K562 (cell line): ENCODE measurements at regions not wholly inside any gene's neighbourhood (a gene's known extent, or its start where the extent isn't known, plus 50 kb on each side); places are given as distances from the start of the nearest gene placed in this dataset.

Source experiments
- ATAC-seq: fragments of 200-7000 bp; cut with Tn5 transposase; 3 replicates; pipeline ENCODE4 v1.9.1; 2020; ENCODE audit warnings: moderate library complexity
- BruUV-seq: library from RNA; stranded (reverse); fragments of 400-500 nt; replicated peaks from 2 replicates; lab custom pipeline; 2021; lab: Mats Ljungman, UMichigan
- CTCF ChIA-PET: fragments of 300-600 bp; formaldehyde crosslinking; extraction: SDS; loops from one replicate; lab custom pipeline; 2021; ENCODE audit warnings: low intra/inter-chr PET ratio; lab: Yijun Ruan, JAX
- POLR2A ChIA-PET: fragments of 300-600, 350-650 bp; sonication (Branson Sonifier 250); formaldehyde crosslinking; extraction: SDS; loops from one replicate; lab custom pipeline; 2021; ENCODE audit warnings: antibody characterized with exemption, inconsistent platforms; lab: Yijun Ruan, JAX
- DNase-seq, 4 experiments: peaks; one replicate each; pipeline versions ENCODE4 v3.0.0 to v3.0.0-alpha.2; 2011 to 2018; ENCODE audit warnings: low spot score in 3 of 4, mixed read lengths in 3 of 4; ENCODE audit errors: extremely low read depth in 1 of 4
- FAIRE-seq: peaks from 2 replicates; lab custom pipeline; 2011; peaks lifted over from hg19 to GRCh38; lab: Jason Lieb, UNC
- H2AFZ ChIP-seq: 2 replicates; pipeline ENCODE4 v1.6.0; 2011; ENCODE audit warnings: low read depth, low read length, control low read depth, inconsistent platforms
- H3K27ac ChIP-seq: fragments of 200-600 bp; 3 replicates; pipeline ENCODE4 v1.8.0; 2011; ENCODE audit warnings: low read depth, mild to moderate bottlenecking, control low read depth, inconsistent platforms, low read length, moderate library complexity, mixed read lengths; ENCODE audit errors: extremely low read depth
- H3K27me3 ChIP-seq, 2 experiments: fragments of 300-600 bp in 1 of 2; 2 replicates in 1 of 2; 3 replicates in 1 of 2; pipeline versions ENCODE4 v1.6.0 to v1.8.0; 2011; ENCODE audit warnings: inconsistent platforms in 2 of 2, low read length in 2 of 2, mild to moderate bottlenecking in 1 of 2, mixed read lengths in 1 of 2, moderate library complexity in 1 of 2; ENCODE audit not compliant: control insufficient read depth in 2 of 2, insufficient read depth in 2 of 2
- H3K36me3 ChIP-seq: fragments of 300-600 bp; 3 replicates; pipeline ENCODE4 v1.8.0; 2011; ENCODE audit warnings: mild to moderate bottlenecking, low read length, inconsistent platforms; ENCODE audit not compliant: control insufficient read depth, insufficient read depth
- H3K4me1 ChIP-seq, 2 experiments: fragments of 200-600 bp in 1 of 2; replicated peaks in 1 of 2; 2 replicates in 1 of 2; 3 replicates in 1 of 2; pipeline versions ENCODE4 v1.5.1 to v1.8.0; 2011; ENCODE audit warnings: inconsistent platforms in 2 of 2, low read length in 2 of 2, mild to moderate bottlenecking in 1 of 2, mixed read lengths in 1 of 2, moderate library complexity in 1 of 2; ENCODE audit not compliant: control insufficient read depth in 2 of 2, insufficient read depth in 2 of 2
- H3K4me2 ChIP-seq: 2 replicates; pipeline ENCODE4 v1.6.1; 2011; ENCODE audit warnings: low read length, control low read depth, inconsistent platforms, mixed read lengths; ENCODE audit not compliant: insufficient read depth
- H3K4me3 ChIP-seq: fragments of 200-600 bp; sonication (generic), shearing (Covaris generic); 2 replicates; pipeline ENCODE4 v1.5.1; 2016; ENCODE audit warnings: control low read depth, inconsistent platforms
- H3K79me2 ChIP-seq: fragments of 200-600 bp; 3 replicates; pipeline ENCODE4 v1.8.0; 2011; ENCODE audit warnings: low read length, inconsistent platforms; ENCODE audit not compliant: control insufficient read depth, insufficient read depth
- H3K9ac ChIP-seq, 2 experiments: 2 replicates each; pipeline versions ENCODE4 v1.6.0 to v1.6.1; 2011; ENCODE audit warnings: low read depth in 2 of 2, low read length in 2 of 2, control low read depth in 1 of 2, inconsistent platforms in 1 of 2, mild to moderate bottlenecking in 1 of 2, mixed read lengths in 1 of 2; ENCODE audit not compliant: insufficient read depth in 1 of 2
- H3K9me1 ChIP-seq: one replicate; pipeline ENCODE4 v1.6.0; 2011; ENCODE audit warnings: inconsistent platforms, mild to moderate bottlenecking, low read length, moderate library complexity; ENCODE audit not compliant: control insufficient read depth, insufficient read depth
- H3K9me3 ChIP-seq: replicated peaks from 2 replicates; pipeline ENCODE4 v1.5.1; 2011; ENCODE audit warnings: low read depth, low read length, inconsistent platforms; ENCODE audit not compliant: control insufficient read depth, insufficient read depth
- H4K20me1 ChIP-seq: replicated peaks from 2 replicates; pipeline ENCODE4 v1.6.1; 2011; ENCODE audit warnings: low read length, inconsistent platforms, mixed read lengths; ENCODE audit not compliant: control insufficient read depth, insufficient read depth
- CREB1 ChIP-seq, 2 experiments: sonication (generic) in 1 of 2; formaldehyde crosslinking in 1 of 2; IDR thresholded peaks; 2 replicates each; pipeline versions ENCODE4 v1.6.1 to v1.8.0; 2012 to 2022; ENCODE audit warnings: inconsistent platforms in 1 of 2, mild to moderate bottlenecking in 1 of 2, missing genetic modification reagents in 1 of 2, moderate library complexity in 1 of 2
- PHF8 ChIP-seq: fragments of 200-600 bp; sonication (generic); IDR thresholded peaks from 2 replicates; pipeline ENCODE4 v1.6.1; 2012; ENCODE audit warnings: mixed run types, mild to moderate bottlenecking, inconsistent platforms, low read length, moderate library complexity, borderline replicate concordance
- SLC30A9 ChIP-seq: fragments of 250-450 bp; sonication (Bioruptor Pico); IDR thresholded peaks from 2 replicates; pipeline ENCODE4 v1.8.0; 2022; ENCODE audit warnings: mild to moderate bottlenecking, moderate library complexity
- SMARCA4 ChIP-seq: fragments of 450-650 bp; IDR thresholded peaks from 2 replicates; pipeline ENCODE4 v1.6.1; 2016
- TCF7L2 ChIP-seq: fragments of 150-350 bp; IDR thresholded peaks from 2 replicates; pipeline ENCODE4 v1.6.1; 2016; ENCODE audit warnings: low read depth, mild to moderate bottlenecking, low read length, moderate library complexity
- TEAD2 ChIP-seq: fragments of 450-650 bp; IDR thresholded peaks from 2 replicates; pipeline ENCODE4 v1.6.1; 2016; ENCODE audit warnings: missing genetic modification characterization, control low read depth, missing compliant biosample characterization
- ZBTB26 ChIP-seq: fragments of 450-650 bp; formaldehyde crosslinking; IDR thresholded peaks from 2 replicates; pipeline ENCODE4 v1.4.0; 2022; ENCODE audit warnings: missing genetic modification characterization
- ZNF184 ChIP-seq: sonication (generic); formaldehyde crosslinking; IDR thresholded peaks from 2 replicates; pipeline ENCODE4 v1.5.0; 2020; ENCODE audit warnings: missing genetic modification reagents
- ZNF408 ChIP-seq: fragments of 250-450 bp; sonication (Bioruptor Pico); IDR thresholded peaks from 2 replicates; pipeline ENCODE4 v1.4.0; 2020; ENCODE audit warnings: low read depth, mild to moderate bottlenecking, moderate library complexity
- WGBS: fragments of 100-300 bp; shearing (Covaris generic); methylation state at CpG from one replicate; pipeline ENCODE4 v1.1.6; 2016; ENCODE audit warnings: low coverage, mixed read lengths; ENCODE audit not compliant: insufficient coverage; ENCODE audit errors: missing lambda C conversion rate; 5-methylcytosine and 5-hydroxymethylcytosine counted together
- in situ Hi-C: fragments of 300-500 bp; cut with MboI; formaldehyde crosslinking; loops from 4 replicates; pipeline ENCODE4 v1.15.0; 2018; ENCODE audit warnings: inconsistent platforms, mixed read lengths
- intact Hi-C: fragments of 100-400 bp; cut with micrococcal nuclease; formaldehyde crosslinking; loops from 2 replicates; pipeline ENCODE4 v1.14.2; 2022
- TF ChIP-seq, protein P1 (sequence below), 2 experiments: fragments of 450-650 bp in 1 of 2; sonication (generic) in 1 of 2; formaldehyde crosslinking in 1 of 2; IDR thresholded peaks in 1 of 2; conservative IDR thresholded peaks in 1 of 2; 2 replicates each; pipeline versions ENCODE4 v1.6.1 to v1.8.1; 2016 to 2023; ENCODE audit warnings: mild to moderate bottlenecking in 2 of 2, moderate library complexity in 2 of 2, inconsistent platforms in 1 of 2, missing genetic modification reagents in 1 of 2
- TF ChIP-seq, protein P2 (sequence below): fragments of 250-450 bp; sonication (Bioruptor Pico); IDR thresholded peaks from 2 replicates; pipeline ENCODE4 v1.5.0; 2021; ENCODE audit warnings: mild to moderate bottlenecking, borderline replicate concordance

- H3K9me3 ChIP-seq: no peaks in the 10 kb centered on the region
- no peak for FAIRE-seq
- H3K9me1 ChIP-seq: no peaks in the 10 kb centered on the region
- no peaks in the 10 kb centered on the region for H4K20me1 ChIP-seq
- H3K9ac ChIP-seq: no peak overlapping the region
- ChIA-PET CTCF (no interaction called here), POLR2A (interaction anchor here (0.6 to 0.8 kb wide), 2 partner anchors 34 to 41 kb away, joined by 3 to 4 read pairs; no protein-coding TSS in a partner anchor)
- H3K27ac ChIP-seq: no peak overlapping the region
- no peak overlapping the region for H3K4me2 ChIP-seq
- no peak for TF ChIP-seq ZNF408 (CRISPR knock-in tag)
- TF ChIP-seq TEAD2: no peak
- TF ChIP-seq TCF7L2: no peak
- no peak for TF ChIP-seq SMARCA4
- TF ChIP-seq, protein P1, sequence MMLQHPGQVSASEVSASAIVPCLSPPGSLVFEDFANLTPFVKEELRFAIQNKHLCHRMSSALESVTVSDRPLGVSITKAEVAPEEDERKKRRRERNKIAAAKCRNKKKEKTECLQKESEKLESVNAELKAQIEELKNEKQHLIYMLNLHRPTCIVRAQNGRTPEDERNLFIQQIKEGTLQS (IDR thresholded peaks at IDR 0.05): no peak
- TF ChIP-seq, protein P1 (CRISPR knock-in tag; conservative IDR thresholded peaks at IDR 0.05): no peak
- no peak for TF ChIP-seq PHF8
- TF ChIP-seq ZBTB26: no peak
- no peak for TF ChIP-seq CREB1 (IDR thresholded peaks at IDR 0.05)
- no peak for TF ChIP-seq CREB1 (CRISPR knock-in tag; IDR thresholded peaks at IDR 0.05)
- no peak for TF ChIP-seq SLC30A9 (CRISPR knock-in tag)
- TF ChIP-seq, protein P2, sequence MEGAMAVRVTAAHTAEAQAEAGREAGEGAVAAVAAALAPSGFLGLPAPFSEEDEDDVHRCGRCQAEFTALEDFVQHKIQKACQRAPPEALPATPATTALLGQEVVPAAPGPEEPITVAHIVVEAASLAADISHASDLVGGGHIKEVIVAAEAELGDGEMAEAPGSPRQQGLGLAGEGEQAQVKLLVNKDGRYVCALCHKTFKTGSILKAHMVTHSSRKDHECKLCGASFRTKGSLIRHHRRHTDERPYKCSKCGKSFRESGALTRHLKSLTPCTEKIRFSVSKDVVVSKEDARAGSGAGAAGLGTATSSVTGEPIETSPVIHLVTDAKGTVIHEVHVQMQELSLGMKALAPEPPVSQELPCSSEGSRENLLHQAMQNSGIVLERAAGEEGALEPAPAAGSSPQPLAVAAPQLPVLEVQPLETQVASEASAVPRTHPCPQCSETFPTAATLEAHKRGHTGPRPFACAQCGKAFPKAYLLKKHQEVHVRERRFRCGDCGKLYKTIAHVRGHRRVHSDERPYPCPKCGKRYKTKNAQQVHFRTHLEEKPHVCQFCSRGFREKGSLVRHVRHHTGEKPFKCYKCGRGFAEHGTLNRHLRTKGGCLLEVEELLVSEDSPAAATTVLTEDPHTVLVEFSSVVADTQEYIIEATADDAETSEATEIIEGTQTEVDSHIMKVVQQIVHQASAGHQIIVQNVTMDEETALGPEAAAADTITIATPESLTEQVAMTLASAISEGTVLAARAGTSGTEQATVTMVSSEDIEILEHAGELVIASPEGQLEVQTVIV (CRISPR knock-in tag): no peak
- TF ChIP-seq ZNF184 (CRISPR knock-in tag): no peak
- H3K27me3 ChIP-seq: no peaks in the 10 kb centered on the region
- no peaks in the 10 kb centered on the region for H3K4me1 ChIP-seq
- no peak for DNase-seq
- WGBS: 0% methylated on average over 2 of the region's 2 CpGs
- no peak overlapping the region for H3K4me3 ChIP-seq
- ATAC-seq: no peak
- H3K36me3 ChIP-seq: no peaks in the 10 kb centered on the region
- no peak overlapping the region for H2AFZ ChIP-seq
- no peaks in the 10 kb centered on the region for H3K79me2 ChIP-seq
- intact Hi-C loops: no loop called here
- in situ Hi-C loops: no loop called here
- BruUV-seq: no TSS peak
Observed at GRCh38 chr9:7376213-7376612, 423.4 kb downstream of the DMAC1 start.
